Stimulated activated CD8-positive, alpha-beta memory T cell treated with anti-CD3 and anti-CD28 coated beads, Interleukin-7, amount 100 ng/mL, for 1 hour (primary cell): ENCODE measurements at regions not wholly inside any gene's neighbourhood (a gene's known extent, or its start where the extent isn't known, plus 50 kb on each side); places are given as distances from the start of the nearest gene placed in this dataset.
"Not testable (repeated sequence)": the region's sequence is repeated elsewhere in the genome, so short reads cannot be mapped to it uniquely, and the experiment has no call there.

Experiments used
- DNase-seq, 2 donors: peaks; one replicate each; pipeline ENCODE4 v3.0.0-alpha.2; 2020; ENCODE audit warnings: low read depth in 2 of 2

DNA sequence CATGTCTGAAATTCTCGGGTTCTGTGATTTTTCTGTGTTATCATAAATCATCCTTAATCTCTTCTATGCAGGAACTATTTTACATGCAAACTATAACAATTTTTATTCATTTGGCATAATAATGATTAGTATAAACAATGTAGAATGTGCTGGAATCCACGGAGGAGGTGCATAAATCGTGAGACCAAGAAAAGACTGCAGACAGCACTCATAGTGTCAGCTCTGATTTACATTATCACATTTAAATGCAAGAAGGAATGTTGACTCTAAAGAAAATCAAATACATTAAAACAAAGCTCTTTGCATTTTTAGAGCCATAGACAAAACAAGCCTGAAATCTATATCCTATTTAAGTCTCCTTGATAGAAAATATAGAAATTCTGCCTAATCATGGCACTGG, 501.7 kb upstream of the STXBP6 start:
- no peak for DNase-seq

DNA sequence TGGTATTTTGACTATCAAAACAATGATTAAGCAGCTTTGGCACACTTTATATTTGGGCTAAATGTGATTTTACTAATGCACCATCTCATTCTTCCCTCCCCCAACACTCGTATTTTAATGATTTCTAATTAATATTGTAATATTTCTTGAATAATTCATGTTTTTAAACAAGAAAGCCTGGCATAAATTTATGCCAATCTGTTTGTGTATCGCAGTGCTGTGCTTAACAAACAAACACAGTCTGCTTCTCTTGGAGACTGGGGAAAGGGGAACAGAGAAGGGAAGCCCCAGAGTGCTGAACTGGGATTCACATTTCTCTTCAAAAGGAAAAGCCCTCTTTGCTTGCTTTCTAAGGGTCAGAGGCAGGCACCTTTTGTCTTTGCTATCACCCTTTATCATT, 496.9 kb upstream of the STXBP6 start:
- no peak for DNase-seq

DNA sequence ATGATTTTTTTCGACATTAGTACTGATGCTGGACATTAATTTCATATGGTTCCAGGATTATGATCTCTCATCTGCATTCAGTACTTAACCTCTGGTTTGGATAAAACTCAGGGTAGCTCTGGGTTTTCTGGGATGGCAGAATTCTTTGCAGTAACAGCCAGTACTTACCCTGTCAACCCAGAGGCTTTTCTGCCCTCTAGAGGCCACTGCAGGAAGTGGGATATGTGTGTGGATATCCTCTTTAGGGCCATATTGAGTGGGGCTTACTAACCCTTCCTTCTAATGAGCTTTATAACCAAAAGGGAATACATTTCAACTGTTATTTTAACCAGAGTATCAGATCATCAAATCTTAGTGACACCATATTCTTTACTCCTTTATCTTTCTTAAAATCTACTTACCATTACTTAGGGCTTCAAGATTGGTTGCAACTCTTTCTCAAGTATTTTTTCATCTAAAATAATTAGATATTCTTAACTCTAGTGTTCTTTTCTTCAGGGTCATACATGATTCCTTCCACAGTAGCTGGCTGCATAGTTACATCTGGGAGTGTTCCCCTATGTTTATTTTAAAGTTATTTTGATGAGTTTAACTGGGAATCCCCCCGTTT, 488.0 kb upstream of the STXBP6 start:
- DNase-seq, result no peak

DNA sequence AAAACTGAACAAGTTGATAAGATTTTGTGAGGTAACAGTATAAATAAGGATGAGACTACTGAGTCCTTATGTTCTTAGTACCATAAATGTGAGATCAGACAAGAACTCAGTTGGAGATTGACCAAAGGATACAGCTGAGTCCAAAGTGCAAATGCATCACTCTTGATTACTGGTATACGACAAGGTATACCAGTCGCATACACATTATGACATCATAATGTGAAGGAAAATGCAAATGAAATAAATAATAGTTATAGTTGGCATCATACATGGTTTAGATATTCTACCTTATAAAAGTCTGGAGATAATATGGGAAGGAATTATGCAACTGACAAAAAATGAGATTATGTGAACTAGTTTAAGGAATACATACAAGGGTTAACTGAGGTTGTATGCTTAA, 476.3 kb upstream of the STXBP6 start:
- no peak for DNase-seq

DNA sequence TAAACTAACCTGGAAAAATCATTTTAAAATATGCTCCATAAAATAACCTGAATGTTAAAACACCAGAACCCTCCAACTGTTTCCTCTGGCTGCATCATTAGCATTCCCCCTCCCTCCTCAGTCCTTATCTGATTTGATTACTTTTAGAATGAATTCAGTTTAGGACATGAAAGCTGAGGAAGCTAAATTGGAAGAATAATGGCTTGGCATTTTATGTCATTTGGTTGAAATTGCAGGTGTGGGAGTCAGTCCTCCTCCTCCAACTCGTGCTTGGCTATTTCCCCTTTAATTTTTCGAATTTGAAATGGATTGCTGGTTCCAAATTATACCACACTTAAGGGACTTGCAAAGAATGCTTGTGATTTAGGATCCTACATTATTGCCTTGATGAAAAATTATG, 473.0 kb upstream of the STXBP6 start:
- no peak for DNase-seq

DNA sequence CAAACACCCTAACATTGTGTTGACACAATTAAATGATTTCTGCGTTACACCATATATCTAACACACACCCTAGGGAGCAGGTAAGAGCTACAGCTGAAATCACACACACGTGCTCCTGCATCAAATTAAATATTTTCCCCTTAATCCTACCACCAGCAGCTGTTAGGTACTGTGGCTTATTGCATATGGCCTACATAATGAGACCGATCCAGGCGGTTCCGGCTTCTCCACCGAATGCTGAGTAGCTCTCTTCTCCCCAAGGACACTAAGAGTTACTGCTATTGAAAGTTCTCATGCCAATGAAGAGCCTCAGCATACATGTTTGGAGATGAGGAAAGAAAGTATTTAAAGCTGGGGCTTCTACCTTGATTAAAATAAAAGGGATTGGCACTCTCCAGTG, 472.2 kb upstream of the STXBP6 start:
- DNase-seq, result no peak

DNA sequence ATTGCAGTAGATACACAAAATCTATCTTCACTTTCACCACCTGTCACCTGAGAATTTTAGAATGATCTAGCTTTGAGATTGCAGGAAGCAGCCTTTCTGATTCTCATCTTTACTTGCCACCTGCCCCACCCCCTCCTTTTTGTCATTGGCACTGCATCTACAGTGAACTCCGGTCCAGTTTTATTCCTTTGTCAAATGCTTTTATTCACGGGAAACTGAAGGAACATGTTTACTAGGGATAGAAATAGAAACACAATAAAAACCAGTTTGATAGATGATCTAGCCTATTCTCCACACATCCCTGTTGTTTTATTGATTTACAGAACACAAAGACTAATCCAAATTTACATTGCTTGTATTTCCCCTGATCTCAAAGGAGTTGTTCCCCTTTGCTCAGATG, 471.7 kb upstream of the STXBP6 start:
- no peak for DNase-seq

DNA sequence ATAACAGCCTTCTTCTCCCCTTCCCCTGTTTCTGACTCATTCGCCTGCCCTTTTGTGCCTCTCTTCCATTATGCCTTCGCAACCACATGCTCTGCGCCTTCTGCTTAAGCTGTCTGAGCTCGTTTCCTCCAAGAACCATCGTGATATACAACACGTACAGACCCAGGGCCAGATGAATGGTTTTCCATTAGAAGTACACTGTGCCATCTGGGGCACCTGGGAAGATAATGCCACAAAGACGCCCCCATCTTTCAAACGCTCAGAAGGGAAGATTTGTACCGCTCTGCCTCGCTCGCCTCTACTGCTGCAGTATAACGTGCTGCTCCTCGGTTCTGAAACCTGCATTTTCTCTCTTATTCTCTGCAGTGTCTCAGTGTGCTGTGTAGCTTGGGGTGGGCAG, 470.9 kb upstream of the STXBP6 start:
- DNase-seq, result no peak

DNA sequence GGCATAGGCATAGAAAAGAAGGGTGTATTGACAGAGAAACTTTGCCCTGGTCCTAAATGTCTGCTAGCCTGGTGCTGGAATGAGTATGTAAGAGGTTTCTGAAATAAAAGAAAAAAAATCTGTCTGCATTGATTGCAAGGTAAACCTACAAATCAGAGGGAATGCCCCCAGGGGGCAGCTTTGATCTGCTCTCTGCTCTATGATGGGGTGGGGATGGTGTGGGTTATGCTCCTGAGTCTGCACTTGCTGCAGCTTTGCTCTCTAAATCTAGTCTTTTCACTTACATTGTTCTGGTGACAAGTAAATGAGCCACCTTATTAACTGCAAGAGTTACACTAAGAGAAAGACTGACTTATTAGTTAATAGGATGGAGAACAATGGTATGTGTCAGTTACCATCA, 468.4 kb upstream of the STXBP6 start:
- DNase-seq, result no peak

DNA sequence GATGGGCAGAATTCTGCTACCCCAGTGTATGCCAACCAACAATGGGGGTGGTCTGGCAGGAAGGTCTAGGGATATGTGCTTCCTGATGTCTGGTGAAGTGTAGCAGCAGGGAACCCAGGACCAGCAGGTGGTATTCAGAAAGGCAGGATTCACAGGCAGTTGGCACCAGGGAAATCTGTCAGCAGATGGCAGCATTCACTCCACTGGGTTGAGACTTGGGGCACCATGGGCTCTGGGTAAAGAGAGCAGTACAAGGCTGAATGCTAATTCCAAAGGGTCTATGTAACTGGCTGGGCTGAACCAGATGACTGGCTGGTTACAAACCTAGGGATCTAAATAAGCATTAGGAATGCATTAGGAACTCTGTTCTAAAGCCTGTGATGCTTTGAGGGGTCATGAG, 466.9 kb upstream of the STXBP6 start:
- DNase-seq, result no peak

DNA sequence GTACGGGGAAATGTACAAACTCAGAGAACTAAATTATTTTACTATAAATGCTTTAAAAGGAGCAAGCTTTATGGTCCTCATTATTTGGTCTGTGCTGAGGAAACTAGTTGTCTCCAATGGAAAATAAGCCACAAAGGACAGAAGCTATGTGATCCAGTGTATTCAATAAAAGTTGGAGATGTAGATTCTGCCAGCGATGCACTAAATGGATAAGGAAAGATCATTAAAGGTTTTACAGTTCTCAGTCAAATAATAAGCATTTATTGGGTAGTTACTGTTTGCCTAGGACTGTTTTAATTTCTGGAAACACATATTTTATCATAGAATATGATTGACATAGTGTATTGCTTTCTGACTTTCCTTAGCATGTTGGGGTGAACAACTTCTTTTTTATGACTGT, 458.9 kb upstream of the STXBP6 start:
- no peak for DNase-seq

DNA sequence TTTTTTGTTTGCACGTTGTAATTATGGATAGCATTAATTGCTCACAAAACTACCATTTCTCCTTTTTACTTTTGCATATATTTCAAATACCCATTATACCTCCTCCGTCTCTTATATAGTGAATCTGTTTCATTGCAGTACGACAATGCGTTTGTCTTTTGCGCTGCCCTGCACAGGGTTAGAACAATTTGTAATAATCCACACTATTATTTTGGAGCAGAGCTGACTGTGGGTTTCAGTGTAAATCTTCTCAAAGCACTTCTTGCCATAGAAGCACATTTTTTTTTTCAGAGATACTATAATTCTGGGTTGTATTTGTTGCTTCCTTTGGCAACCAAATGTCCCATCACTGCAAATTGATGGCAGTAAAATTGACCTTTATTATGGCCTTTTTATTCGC, 451.8 kb upstream of the STXBP6 start:
- DNase-seq, result no peak

DNA sequence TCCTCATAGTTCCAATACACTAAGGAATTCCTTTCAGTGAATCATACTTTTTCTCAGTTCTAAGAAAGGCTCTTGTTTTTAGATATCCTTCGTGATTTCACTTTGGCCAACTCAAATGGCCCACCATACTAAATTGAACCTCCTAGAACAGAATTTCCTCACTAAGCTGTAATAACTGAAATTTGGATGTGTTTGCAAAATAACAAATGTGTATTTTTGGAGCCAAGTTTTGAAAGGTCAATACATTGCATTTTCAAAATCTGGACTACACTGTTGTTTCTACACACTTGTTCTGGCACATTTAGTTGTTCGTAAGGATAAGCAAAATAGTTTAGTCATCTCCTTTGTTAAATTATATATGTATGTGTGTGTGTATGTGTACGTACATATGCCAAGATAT, 439.0 kb upstream of the STXBP6 start:
- no peak for DNase-seq

DNA sequence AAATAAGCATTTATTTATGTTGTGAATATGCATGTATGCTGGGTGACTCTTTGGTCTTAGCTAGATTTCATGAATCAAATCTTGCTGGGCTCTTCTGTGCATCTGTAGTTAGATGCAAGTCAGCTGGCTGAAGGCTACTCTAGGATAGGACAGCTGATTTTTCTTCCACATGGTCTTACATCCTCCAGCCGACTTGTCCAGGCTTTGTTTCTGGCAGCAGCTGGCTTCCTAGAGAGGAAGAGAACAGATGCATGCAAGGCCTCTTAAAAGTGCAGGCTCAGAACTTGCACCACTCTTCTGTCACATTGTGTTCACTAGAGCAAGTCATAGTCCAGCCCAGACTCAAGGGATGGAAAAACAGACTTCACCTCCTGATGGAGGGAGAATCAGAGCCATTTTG, 435.4 kb upstream of the STXBP6 start:
- no peak for DNase-seq

DNA sequence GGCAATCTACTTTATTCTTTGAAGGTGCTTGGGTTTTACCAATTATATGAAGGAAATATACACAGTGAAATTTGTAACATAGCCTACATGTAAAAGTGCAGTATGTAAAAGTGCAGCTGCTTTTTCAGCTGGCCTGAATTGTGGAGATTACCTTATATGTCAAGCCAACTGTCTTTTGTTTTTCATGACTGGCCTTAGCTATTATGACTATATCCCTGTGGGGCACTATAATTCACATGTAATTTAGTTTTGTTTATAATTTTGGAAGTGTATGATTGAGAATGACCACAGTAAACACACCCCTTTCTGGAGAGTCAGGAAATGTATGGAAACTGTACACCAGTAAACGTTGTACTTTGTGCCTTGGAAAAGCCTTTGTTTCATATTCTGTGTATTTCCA, 435.0 kb upstream of the STXBP6 start:
- no peak for DNase-seq

DNA sequence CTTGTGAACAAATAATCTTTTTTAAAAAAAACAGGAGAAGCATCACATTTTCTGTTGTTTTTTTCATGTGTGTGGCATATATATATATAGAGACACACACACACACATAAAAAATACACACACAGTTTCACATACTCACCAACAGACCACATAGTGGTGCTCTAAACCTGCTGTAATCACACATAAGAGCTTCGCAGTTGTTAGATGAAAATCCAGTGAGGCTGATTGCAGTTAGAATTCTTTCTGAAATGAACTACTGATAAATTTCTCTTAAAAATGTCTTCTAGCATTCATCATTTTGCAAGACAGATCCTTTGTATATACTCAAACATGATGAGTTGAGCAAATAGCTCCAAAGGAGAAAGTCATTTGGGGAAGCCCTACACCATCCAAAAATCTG, 434.3 kb upstream of the STXBP6 start:
- DNase-seq, result no peak

DNA sequence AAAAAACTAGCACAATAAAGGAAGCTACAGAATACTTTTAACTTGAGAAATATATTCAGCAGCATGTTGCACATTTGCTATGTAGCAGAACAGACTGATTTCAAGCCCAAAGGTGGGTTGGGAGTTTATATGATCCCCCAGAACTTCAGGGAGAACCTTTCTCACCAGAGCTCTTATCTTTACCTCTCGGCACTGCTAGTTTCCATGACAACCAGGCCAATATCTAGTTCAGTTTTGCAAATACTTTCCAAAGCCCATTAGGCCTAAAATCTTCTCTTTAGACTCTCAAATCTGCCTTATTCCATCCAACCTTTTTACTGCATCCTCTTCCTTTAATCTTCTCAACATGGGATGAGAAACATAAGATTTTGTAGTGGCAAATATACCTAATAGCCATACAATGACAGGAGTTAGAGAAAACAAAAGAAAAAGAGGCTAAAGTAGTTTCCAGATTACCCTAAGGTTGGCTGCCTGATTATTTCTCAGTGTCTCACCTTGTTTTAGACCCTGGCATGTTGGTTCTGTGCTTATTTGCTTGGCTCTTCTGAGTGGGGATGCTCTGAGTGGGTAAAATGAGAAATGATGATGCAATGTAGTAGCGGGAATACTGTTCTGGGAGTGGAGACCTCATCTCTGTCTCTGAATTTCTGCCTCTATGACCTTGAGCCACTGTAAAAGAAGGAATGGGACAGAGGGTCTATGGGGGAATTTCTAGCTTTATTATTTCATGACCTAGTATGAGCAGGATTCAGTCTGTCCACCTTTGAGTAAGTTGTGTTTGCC, 427.6 kb upstream of the STXBP6 start:
- no peak for DNase-seq

DNA sequence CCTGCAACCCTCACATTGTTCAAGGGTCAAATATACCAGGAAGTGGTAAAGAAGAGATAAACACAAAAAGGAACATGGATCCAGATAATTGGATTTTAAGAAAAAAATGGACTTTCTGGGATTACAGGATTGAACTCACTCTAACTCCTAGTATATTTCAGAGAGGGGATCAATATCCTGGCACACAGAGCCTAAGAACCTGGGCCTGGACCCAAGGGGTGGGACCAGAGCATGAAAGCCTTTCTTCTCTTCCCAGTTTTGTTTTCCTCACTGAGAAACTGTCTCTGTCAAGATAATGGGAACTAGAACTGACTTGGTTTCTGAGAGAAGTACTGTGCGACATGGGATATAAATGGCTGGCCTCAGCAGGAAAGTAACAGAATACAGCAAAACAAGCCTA, 422.8 kb upstream of the STXBP6 start:
- no peak for DNase-seq

DNA sequence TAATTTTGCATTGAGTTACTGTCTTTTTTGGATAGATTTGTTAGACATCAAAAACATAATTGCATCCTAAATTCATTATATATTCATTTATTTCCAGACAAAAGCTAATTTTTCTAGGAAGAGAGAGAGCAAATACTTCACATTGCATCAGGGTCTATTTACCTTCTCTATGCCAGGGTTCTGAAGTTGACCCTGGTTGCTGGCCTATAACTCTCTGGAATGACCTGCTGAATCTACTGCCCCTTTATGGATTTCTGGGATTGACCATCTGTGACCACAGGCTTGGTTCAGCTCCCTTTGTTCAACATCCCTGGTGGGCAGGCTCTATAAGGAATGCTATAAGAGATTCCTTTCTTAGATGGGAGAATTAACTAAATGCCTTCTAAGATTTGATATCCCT, 414.8 kb upstream of the STXBP6 start:
- DNase-seq, result no peak

DNA sequence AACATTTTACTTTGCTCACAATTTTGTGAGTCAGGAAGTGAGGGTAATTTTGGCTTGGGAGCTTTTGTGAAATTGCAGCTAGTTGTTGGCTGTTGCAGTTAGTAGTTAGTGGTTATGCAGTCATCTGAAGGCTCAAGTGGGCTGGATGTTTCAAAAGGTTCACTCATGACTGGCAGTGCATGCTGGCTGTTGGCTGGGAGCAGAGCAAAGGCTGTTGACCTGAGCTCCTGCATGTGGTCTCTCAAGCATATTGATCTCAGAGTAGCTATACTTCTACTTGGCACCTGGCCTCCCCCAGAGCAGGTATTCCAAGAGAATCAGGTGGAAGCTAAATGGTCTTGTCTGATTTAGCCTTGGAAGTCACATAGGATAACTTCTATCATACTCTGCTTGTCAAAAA, 414.1 kb upstream of the STXBP6 start:
- DNase-seq, result no peak

DNA sequence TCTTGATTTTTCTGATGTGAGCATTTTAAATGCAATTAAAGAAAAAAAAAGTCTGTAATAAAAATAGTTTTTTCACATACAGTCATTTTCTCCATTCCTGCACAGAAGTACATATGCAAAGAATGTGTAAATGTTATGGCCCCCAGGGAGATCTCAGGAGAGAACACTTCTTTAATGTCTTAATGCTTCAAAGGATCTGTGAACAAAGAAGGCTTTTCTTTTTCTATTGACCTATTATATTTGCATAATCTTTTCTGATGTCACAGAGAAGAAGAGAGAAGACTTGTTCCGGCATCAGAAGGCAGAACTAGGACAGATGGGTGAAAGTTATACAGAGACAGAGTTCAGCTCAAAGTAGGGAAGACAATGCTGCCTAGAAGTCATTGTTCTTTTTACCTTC, 413.5 kb upstream of the STXBP6 start:
- no peak for DNase-seq

DNA sequence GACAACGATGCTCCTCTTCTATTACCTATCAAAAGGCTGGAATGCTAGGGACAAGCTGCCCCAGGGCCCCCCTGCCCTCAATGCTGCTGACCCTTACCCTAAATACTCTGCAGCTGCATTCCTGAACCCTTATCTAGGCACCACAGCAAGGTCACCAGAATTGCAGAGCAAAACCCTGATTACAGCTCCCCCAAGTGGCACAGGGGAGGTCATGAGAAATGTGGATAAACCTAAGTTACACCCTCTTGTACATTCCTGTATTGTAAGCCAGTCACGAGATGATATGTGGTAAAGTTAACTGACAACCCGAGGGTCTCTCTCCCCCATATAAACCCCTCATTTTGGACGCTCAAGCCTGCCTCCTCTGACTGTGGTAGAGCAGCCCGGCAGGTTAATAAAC, 411.8 kb upstream of the STXBP6 start:
- DNase-seq, result no peak

DNA sequence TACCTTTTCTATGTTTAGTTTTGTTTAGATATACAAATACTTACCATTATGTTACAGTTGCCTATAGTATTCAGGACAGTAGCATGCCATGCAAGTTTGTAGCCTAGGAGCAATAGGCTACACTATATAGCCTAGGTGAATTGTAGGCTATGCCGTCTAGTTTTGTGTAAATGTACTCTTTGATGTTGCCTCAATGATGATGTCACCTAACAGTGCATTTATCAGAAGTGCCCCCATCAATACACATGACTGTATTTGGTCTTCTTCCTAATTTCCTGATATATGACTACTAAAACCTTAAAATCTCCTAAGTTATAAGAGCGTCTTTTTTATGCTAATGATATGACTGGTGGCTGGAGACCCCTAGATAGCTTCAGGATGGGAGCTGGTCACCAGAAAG, 394.4 kb upstream of the STXBP6 start:
- DNase-seq, result no peak

DNA sequence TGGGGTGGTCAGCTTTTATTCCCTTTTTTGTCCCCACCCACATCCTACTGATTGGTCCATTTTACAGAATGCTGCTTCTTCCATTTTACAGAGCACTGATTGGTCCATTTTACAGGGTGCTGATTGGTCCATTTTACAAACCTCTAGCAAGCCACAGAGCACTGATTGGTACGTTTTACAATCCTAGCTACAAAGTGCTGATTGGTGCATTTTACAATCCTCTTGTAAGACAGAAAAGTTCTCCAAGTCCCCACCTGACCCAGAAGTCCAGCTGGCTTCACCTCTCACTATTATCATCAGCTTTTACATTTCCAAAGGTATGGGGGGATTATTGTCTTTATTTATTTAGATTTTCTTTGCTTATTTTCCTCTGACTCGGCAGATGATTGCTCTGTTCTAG, 390.4 kb upstream of the STXBP6 start:
- DNase-seq, result not testable (repeated sequence)
